ENCODE measurements at regions not wholly inside any gene's neighbourhood (a gene's known extent, or its start where the extent isn't known, plus 50 kb on each side); places are given as distances from the start of the nearest gene placed in this dataset.
"Not testable (repeated sequence)": the region's sequence is repeated elsewhere in the genome, so short reads cannot be mapped to it uniquely, and the experiment has no call there.

GRCh38 chr6:144470201-144470600, 185.1 kb downstream of the UTRN start:
- TF ChIP-seq CTCF (IDR thresholded peaks at IDR 0.05; ENCODE audit: low read depth, low read length, missing input control); RAD21 (IDR thresholded peaks at IDR 0.05); GABPA (IDR thresholded peaks at IDR 0.05 in 1 of 2, conservative IDR thresholded peaks at IDR 0.05 in 1 of 2); REST (IDR thresholded peaks at IDR 0.05); ATF3 (IDR thresholded peaks at IDR 0.05); TAF1 (conservative IDR thresholded peaks at IDR 0.05); SP1 (IDR thresholded peaks at IDR 0.05); MAX (IDR thresholded peaks at IDR 0.05): not testable (repeated sequence)

All from liver (tissue), 3 donors.